Subcutaneous abdominal adipose tissue (tissue), 5 donors: ENCODE measurements at regions not wholly inside any gene's neighbourhood (a gene's known extent, or its start where the extent isn't known, plus 50 kb on each side); places are given as distances from the start of the nearest gene placed in this dataset.

Source experiments
- H3K27ac ChIP-seq: one replicate; pipeline ENCODE4 v1.7.0; 2013; ENCODE audit warnings: low read depth, mild to moderate bottlenecking, inconsistent platforms, low read length, moderate library complexity
- H3K27me3 ChIP-seq, 5 donors: one replicate each; pipeline ENCODE4 v1.7.0; 2013; ENCODE audit warnings: low read length in 5 of 5, inconsistent platforms in 1 of 5; ENCODE audit not compliant: control insufficient read depth in 5 of 5, insufficient read depth in 4 of 5
- H3K36me3 ChIP-seq, 5 donors: one replicate each; pipeline ENCODE4 v1.7.0; 2013; ENCODE audit warnings: low read length in 5 of 5; ENCODE audit not compliant: control insufficient read depth in 5 of 5, insufficient read depth in 5 of 5
- H3K4me1 ChIP-seq, 5 donors: one replicate each; pipeline ENCODE4 v1.7.0; 2013; ENCODE audit warnings: low read length in 5 of 5, mild to moderate bottlenecking in 3 of 5, moderate library complexity in 1 of 5; ENCODE audit not compliant: control insufficient read depth in 5 of 5, insufficient read depth in 5 of 5
- H3K4me3 ChIP-seq, 5 donors: one replicate each; pipeline ENCODE4 v1.7.0; 2013; ENCODE audit warnings: low read length in 5 of 5, low read depth in 1 of 5
- H3K9ac ChIP-seq, 5 donors: one replicate each; pipeline ENCODE4 v1.7.0; 2013; ENCODE audit warnings: low read length in 5 of 5, mild to moderate bottlenecking in 4 of 5, moderate library complexity in 3 of 5
- H3K9me3 ChIP-seq, 5 donors: one replicate each; pipeline ENCODE4 v1.7.0; 2013; ENCODE audit warnings: low read length in 5 of 5; ENCODE audit not compliant: control insufficient read depth in 5 of 5
- donor health status: healthy.
- donor health status: healthy.
- donor health status: healthy.
- donor health status: healthy.
- donor health status: healthy.

- no peaks in the 10 kb centered on the region for H3K9me3 ChIP-seq
- H3K27me3 ChIP-seq: peaks cover 0 to 9% (median 2%) of the 10 kb centered on the region in 5 donors
- H3K9ac ChIP-seq: no peak overlapping the region
- H3K27ac ChIP-seq: no peak overlapping the region
- H3K4me1 ChIP-seq: peaks cover 0 to 32% (median 14%) of the 10 kb centered on the region in 5 donors
- H3K4me3 ChIP-seq: no peak overlapping the region
- H3K36me3 ChIP-seq: no peaks in the 10 kb centered on the region
Measured at GRCh38 chr9:89780959-89781358, 176.1 kb downstream of the GADD45G start.

- H3K27ac ChIP-seq: no peak overlapping the region
- no peak overlapping the region for H3K9ac ChIP-seq
- H3K9me3 ChIP-seq: no peaks in the 10 kb centered on the region
- no peaks in the 10 kb centered on the region for H3K36me3 ChIP-seq
- H3K4me3 ChIP-seq: no peak overlapping the region
- H3K27me3 ChIP-seq: peaks cover 0 to 4% (median 0%) of the 10 kb centered on the region in 5 donors
- H3K4me1 ChIP-seq: peaks cover 0 to 37% (median 14%) of the 10 kb centered on the region in 5 donors
Measured at GRCh38 chr9:89781838-89782540, 177.2 kb downstream of the GADD45G start.

- Histone ChIP-seq H3K36me3 (no peaks in the 10 kb centered on the region), H3K27ac (no peak overlapping the region), H3K9me3 (no peaks in the 10 kb centered on the region), H3K4me1 (peaks cover 0 to 10% (median 6%) of the 10 kb centered on the region in 5 donors), H3K9ac (no peak overlapping the region), H3K4me3 (no peak overlapping the region), H3K27me3 (no peaks in the 10 kb centered on the region)
Measured at GRCh38 chr9:89786655-89787054, 181.8 kb downstream of the GADD45G start.

- Histone ChIP-seq H3K27ac (no peak overlapping the region), H3K4me3 (no peak overlapping the region), H3K27me3 (no peaks in the 10 kb centered on the region), H3K9ac (no peak overlapping the region), H3K9me3 (no peaks in the 10 kb centered on the region), H3K36me3 (no peaks in the 10 kb centered on the region), H3K4me1 (peaks cover 0 to 8% (median 0%) of the 10 kb centered on the region in 5 donors)
Measured at GRCh38 chr9:89787595-89787994, 182.8 kb downstream of the GADD45G start.

- peaks cover 0 to 8% (median 0%) of the 10 kb centered on the region in 5 donors for H3K4me1 ChIP-seq
- H3K27me3 ChIP-seq: no peaks in the 10 kb centered on the region
- no peaks in the 10 kb centered on the region for H3K36me3 ChIP-seq
- H3K27ac ChIP-seq: no peak overlapping the region
- no peak overlapping the region for H3K9ac ChIP-seq
- no peaks in the 10 kb centered on the region for H3K9me3 ChIP-seq
- H3K4me3 ChIP-seq: no peak overlapping the region
Measured at GRCh38 chr9:89788434-89788833, 183.6 kb downstream of the GADD45G start.

- H3K4me1 ChIP-seq: peaks cover 0 to 8% (median 0%) of the 10 kb centered on the region in 5 donors
- no peak overlapping the region for H3K9ac ChIP-seq
- H3K27ac ChIP-seq: no peak overlapping the region
- H3K27me3 ChIP-seq: no peaks in the 10 kb centered on the region
- H3K9me3 ChIP-seq: no peaks in the 10 kb centered on the region
- no peaks in the 10 kb centered on the region for H3K36me3 ChIP-seq
- H3K4me3 ChIP-seq: no peak overlapping the region
Measured at GRCh38 chr9:89789922-89790510, 185.2 kb downstream of the GADD45G start.

GRCh38 chr9:89790542-89791109 lies 185.8 kb downstream of the GADD45G start:
- H3K36me3 ChIP-seq: no peaks in the 10 kb centered on the region
- H3K27ac ChIP-seq: no peak overlapping the region
- no peak overlapping the region for H3K4me3 ChIP-seq
- no peak overlapping the region for H3K9ac ChIP-seq
- H3K9me3 ChIP-seq: no peaks in the 10 kb centered on the region
- peaks cover 0 to 8% (median 0%) of the 10 kb centered on the region in 5 donors for H3K4me1 ChIP-seq
- H3K27me3 ChIP-seq: no peaks in the 10 kb centered on the region

GRCh38 chr9:89791754-89792153 lies 186.9 kb downstream of the GADD45G start:
- Histone ChIP-seq H3K9ac (no peak overlapping the region), H3K4me3 (no peak overlapping the region), H3K27me3 (no peaks in the 10 kb centered on the region), H3K27ac (no peak overlapping the region), H3K4me1 (peaks cover 0 to 1% (median 0%) of the 10 kb centered on the region in 5 donors), H3K36me3 (no peaks in the 10 kb centered on the region), H3K9me3 (no peaks in the 10 kb centered on the region)

GRCh38 chr9:89792189-89793123 lies 187.6 kb downstream of the GADD45G start:
- no peaks in the 10 kb centered on the region for H3K36me3 ChIP-seq
- no peak overlapping the region for H3K9ac ChIP-seq
- H3K27ac ChIP-seq: no peak overlapping the region
- no peaks in the 10 kb centered on the region for H3K27me3 ChIP-seq
- H3K4me3 ChIP-seq: no peak overlapping the region
- H3K4me1 ChIP-seq: no peaks in the 10 kb centered on the region
- H3K9me3 ChIP-seq: no peaks in the 10 kb centered on the region
